IPS-15b (cell line): ENCODE measurements at regions not wholly inside any gene's neighbourhood (a gene's known extent, or its start where the extent isn't known, plus 50 kb on each side); places are given as distances from the start of the nearest gene placed in this dataset.

Experiments used
- H3K27me3 ChIP-seq: one replicate; pipeline ENCODE4 v1.6.1; 2013; ENCODE audit warnings: low read length; ENCODE audit not compliant: control insufficient read depth, insufficient read depth
- H3K36me3 ChIP-seq: one replicate; pipeline ENCODE4 v1.6.1; 2013; ENCODE audit warnings: low read length; ENCODE audit not compliant: control insufficient read depth, insufficient read depth
- H3K4me1 ChIP-seq: one replicate; pipeline ENCODE4 v1.6.1; 2013; ENCODE audit warnings: mild to moderate bottlenecking, low read length; ENCODE audit not compliant: control insufficient read depth, insufficient read depth
- H3K4me3 ChIP-seq: one replicate; pipeline ENCODE4 v1.5.1; 2013; ENCODE audit warnings: low read depth, low read length
- H3K9ac ChIP-seq: one replicate; pipeline ENCODE4 v1.6.1; 2013; ENCODE audit warnings: low read depth, mild to moderate bottlenecking, low read length
- H3K9me3 ChIP-seq: one replicate; pipeline ENCODE4 v1.6.1; 2013; ENCODE audit warnings: mild to moderate bottlenecking, low read length; ENCODE audit not compliant: control insufficient read depth, insufficient read depth

GRCh38 chr13:105579821-105580710, 955.4 kb downstream of the EFNB2 start:
- H3K9ac ChIP-seq = no peak overlapping the region
- no peaks in the 10 kb centered on the region for H3K27me3 ChIP-seq
- no peaks in the 10 kb centered on the region for H3K9me3 ChIP-seq
- no peaks in the 10 kb centered on the region for H3K4me1 ChIP-seq
- H3K36me3 ChIP-seq = no peaks in the 10 kb centered on the region
- no peak overlapping the region for H3K4me3 ChIP-seq

GRCh38 chr13:105573136-105573535, 962.3 kb downstream of the EFNB2 start:
- no peaks in the 10 kb centered on the region for H3K36me3 ChIP-seq
- no peak overlapping the region for H3K9ac ChIP-seq
- H3K27me3 ChIP-seq = no peaks in the 10 kb centered on the region
- H3K4me3 ChIP-seq = no peak overlapping the region
- no peaks in the 10 kb centered on the region for H3K9me3 ChIP-seq
- no peaks in the 10 kb centered on the region for H3K4me1 ChIP-seq

- Histone ChIP-seq H3K36me3 (no peaks in the 10 kb centered on the region), H3K4me1 (no peaks in the 10 kb centered on the region), H3K9ac (no peak overlapping the region), H3K4me3 (no peak overlapping the region), H3K9me3 (no peaks in the 10 kb centered on the region), H3K27me3 (no peaks in the 10 kb centered on the region)
Measured at GRCh38 chr13:105572401-105572800, 963.1 kb downstream of the EFNB2 start.

- H3K4me1 ChIP-seq = no peaks in the 10 kb centered on the region
- no peaks in the 10 kb centered on the region for H3K27me3 ChIP-seq
- H3K4me3 ChIP-seq = no peak overlapping the region
- H3K9me3 ChIP-seq = no peaks in the 10 kb centered on the region
- H3K36me3 ChIP-seq = no peaks in the 10 kb centered on the region
- H3K9ac ChIP-seq = no peak overlapping the region
Measured at GRCh38 chr13:105569816-105570215, 965.6 kb downstream of the EFNB2 start.

- Histone ChIP-seq H3K9ac (no peak overlapping the region), H3K4me1 (no peaks in the 10 kb centered on the region), H3K27me3 (no peaks in the 10 kb centered on the region), H3K4me3 (no peak overlapping the region), H3K9me3 (no peaks in the 10 kb centered on the region), H3K36me3 (no peaks in the 10 kb centered on the region)
Measured at GRCh38 chr13:105567951-105568525, 967.4 kb downstream of the EFNB2 start.

GRCh38 chr13:105565136-105565727, 970.2 kb downstream of the EFNB2 start:
- no peaks in the 10 kb centered on the region for H3K4me1 ChIP-seq
- no peaks in the 10 kb centered on the region for H3K27me3 ChIP-seq
- no peaks in the 10 kb centered on the region for H3K36me3 ChIP-seq

GRCh38 chr13:105552078-105552477, 983.4 kb downstream of the EFNB2 start:
- Histone ChIP-seq H3K4me1 (no peaks in the 10 kb centered on the region), H3K4me3 (no peak overlapping the region), H3K27me3 (no peaks in the 10 kb centered on the region), H3K9me3 (no peaks in the 10 kb centered on the region), H3K36me3 (no peaks in the 10 kb centered on the region), H3K9ac (no peak overlapping the region)

More at GRCh38 chr13:105565136-105565727, 970.2 kb downstream of the EFNB2 start:
- Histone ChIP-seq H3K9ac (no peak overlapping the region), H3K4me3 (no peak overlapping the region), H3K9me3 (no peaks in the 10 kb centered on the region)

- Histone ChIP-seq H3K4me3 (no peak overlapping the region), H3K9ac (no peak overlapping the region), H3K9me3 (no peaks in the 10 kb centered on the region), H3K27me3 (no peaks in the 10 kb centered on the region), H3K36me3 (no peaks in the 10 kb centered on the region), H3K4me1 (no peaks in the 10 kb centered on the region)
Measured at GRCh38 chr13:105547851-105548250, 987.6 kb downstream of the EFNB2 start.

- no peaks in the 10 kb centered on the region for H3K9me3 ChIP-seq
- H3K9ac ChIP-seq = no peak overlapping the region
- H3K4me3 ChIP-seq = no peak overlapping the region
- no peaks in the 10 kb centered on the region for H3K4me1 ChIP-seq
- H3K27me3 ChIP-seq = no peaks in the 10 kb centered on the region
- H3K36me3 ChIP-seq = no peaks in the 10 kb centered on the region
Measured at GRCh38 chr13:105545811-105546210, 989.7 kb downstream of the EFNB2 start.

GRCh38 chr13:105543742-105544141, 991.7 kb downstream of the EFNB2 start:
- Histone ChIP-seq H3K4me1 (no peaks in the 10 kb centered on the region), H3K9me3 (no peaks in the 10 kb centered on the region), H3K27me3 (no peaks in the 10 kb centered on the region), H3K4me3 (no peak overlapping the region), H3K9ac (no peak overlapping the region), H3K36me3 (no peaks in the 10 kb centered on the region)

- Histone ChIP-seq H3K27me3 (no peaks in the 10 kb centered on the region), H3K9me3 (no peaks in the 10 kb centered on the region), H3K9ac (no peak overlapping the region), H3K36me3 (no peaks in the 10 kb centered on the region), H3K4me1 (no peaks in the 10 kb centered on the region), H3K4me3 (no peak overlapping the region)
Measured at GRCh38 chr13:105541565-105541964, 993.9 kb downstream of the EFNB2 start.

- Histone ChIP-seq H3K27me3 (no peaks in the 10 kb centered on the region), H3K36me3 (no peaks in the 10 kb centered on the region), H3K4me3 (no peak overlapping the region), H3K9me3 (no peaks in the 10 kb centered on the region), H3K9ac (no peak overlapping the region), H3K4me1 (no peaks in the 10 kb centered on the region)
Measured at GRCh38 chr13:105538346-105538745, 997.1 kb downstream of the EFNB2 start.
